ENCODE measurements at regions not wholly inside any gene's neighbourhood (a gene's known extent, or its start where the extent isn't known, plus 50 kb on each side); places are given as distances from the start of the nearest gene placed in this dataset.

DNA sequence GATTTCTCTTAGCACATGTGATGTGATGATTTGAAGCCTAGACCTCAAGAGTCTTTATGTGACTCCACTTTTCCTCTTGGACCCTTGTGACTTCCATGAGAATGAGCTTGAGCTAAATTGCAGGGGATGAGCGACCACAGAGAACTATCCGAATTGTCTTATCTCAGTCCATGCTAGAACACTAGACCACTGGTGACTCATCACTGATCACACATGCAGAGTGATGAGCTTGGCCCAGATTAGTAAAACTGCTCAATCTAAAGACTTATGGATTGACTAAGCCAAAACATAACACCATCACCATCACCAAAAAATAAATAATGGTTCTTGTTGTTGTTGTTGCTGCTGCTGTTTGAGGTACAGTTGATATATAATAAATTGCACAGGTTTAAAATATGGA is 114.1 kb upstream of the CFAP20DC start:
- TF ChIP-seq, protein P1, sequence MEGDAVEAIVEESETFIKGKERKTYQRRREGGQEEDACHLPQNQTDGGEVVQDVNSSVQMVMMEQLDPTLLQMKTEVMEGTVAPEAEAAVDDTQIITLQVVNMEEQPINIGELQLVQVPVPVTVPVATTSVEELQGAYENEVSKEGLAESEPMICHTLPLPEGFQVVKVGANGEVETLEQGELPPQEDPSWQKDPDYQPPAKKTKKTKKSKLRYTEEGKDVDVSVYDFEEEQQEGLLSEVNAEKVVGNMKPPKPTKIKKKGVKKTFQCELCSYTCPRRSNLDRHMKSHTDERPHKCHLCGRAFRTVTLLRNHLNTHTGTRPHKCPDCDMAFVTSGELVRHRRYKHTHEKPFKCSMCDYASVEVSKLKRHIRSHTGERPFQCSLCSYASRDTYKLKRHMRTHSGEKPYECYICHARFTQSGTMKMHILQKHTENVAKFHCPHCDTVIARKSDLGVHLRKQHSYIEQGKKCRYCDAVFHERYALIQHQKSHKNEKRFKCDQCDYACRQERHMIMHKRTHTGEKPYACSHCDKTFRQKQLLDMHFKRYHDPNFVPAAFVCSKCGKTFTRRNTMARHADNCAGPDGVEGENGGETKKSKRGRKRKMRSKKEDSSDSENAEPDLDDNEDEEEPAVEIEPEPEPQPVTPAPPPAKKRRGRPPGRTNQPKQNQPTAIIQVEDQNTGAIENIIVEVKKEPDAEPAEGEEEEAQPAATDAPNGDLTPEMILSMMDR (IDR thresholded peaks at IDR 0.05; ENCODE audit: poor library complexity, severe bottlenecking): no peak
- TF ChIP-seq, protein P2, sequence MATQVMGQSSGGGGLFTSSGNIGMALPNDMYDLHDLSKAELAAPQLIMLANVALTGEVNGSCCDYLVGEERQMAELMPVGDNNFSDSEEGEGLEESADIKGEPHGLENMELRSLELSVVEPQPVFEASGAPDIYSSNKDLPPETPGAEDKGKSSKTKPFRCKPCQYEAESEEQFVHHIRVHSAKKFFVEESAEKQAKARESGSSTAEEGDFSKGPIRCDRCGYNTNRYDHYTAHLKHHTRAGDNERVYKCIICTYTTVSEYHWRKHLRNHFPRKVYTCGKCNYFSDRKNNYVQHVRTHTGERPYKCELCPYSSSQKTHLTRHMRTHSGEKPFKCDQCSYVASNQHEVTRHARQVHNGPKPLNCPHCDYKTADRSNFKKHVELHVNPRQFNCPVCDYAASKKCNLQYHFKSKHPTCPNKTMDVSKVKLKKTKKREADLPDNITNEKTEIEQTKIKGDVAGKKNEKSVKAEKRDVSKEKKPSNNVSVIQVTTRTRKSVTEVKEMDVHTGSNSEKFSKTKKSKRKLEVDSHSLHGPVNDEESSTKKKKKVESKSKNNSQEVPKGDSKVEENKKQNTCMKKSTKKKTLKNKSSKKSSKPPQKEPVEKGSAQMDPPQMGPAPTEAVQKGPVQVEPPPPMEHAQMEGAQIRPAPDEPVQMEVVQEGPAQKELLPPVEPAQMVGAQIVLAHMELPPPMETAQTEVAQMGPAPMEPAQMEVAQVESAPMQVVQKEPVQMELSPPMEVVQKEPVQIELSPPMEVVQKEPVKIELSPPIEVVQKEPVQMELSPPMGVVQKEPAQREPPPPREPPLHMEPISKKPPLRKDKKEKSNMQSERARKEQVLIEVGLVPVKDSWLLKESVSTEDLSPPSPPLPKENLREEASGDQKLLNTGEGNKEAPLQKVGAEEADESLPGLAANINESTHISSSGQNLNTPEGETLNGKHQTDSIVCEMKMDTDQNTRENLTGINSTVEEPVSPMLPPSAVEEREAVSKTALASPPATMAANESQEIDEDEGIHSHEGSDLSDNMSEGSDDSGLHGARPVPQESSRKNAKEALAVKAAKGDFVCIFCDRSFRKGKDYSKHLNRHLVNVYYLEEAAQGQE (IDR thresholded peaks at IDR 0.05; ENCODE audit: borderline replicate concordance): no peak
- TF ChIP-seq EZH2 (IDR thresholded peaks at IDR 0.05; ENCODE audit: borderline replicate concordance, insufficient read depth, low read length, poor library complexity, severe bottlenecking): no peak

All from neural cell (in vitro differentiated cells).